Adrenal gland (tissue), 9 donors: ENCODE measurements at regions not wholly inside any gene's neighbourhood (a gene's known extent, or its start where the extent isn't known, plus 50 kb on each side); places are given as distances from the start of the nearest gene placed in this dataset.

ENCODE experiments used
- DNase-seq, 7 donors: peaks; one replicate each; pipeline ENCODE4 v3.0.0-alpha.2; 2019 to 2020
- H3K27ac ChIP-seq, 5 donors: fragments of 200-600 bp; sonication (generic) in 4 of 5; 1 replicate in 3 of 5; 2 replicates in 2 of 5; pipeline versions ENCODE4 v1.5.1 to v1.8.0; 2016 to 2020; ENCODE audit warnings: mild to moderate bottlenecking in 1 of 5
- H3K27me3 ChIP-seq: fragments of 200-600 bp; 2 replicates; pipeline ENCODE4 v1.8.0; 2021
- H3K36me3 ChIP-seq, 2 donors: fragments of 200-600 bp; replicated peaks in 1 of 2; 1 replicate in 1 of 2; 2 replicates in 1 of 2; pipeline versions ENCODE4 v1.5.1 to v1.8.0; 2018 to 2022
- H3K4me1 ChIP-seq, 2 donors: fragments of 200-600 bp; replicated peaks in 1 of 2; 1 replicate in 1 of 2; 2 replicates in 1 of 2; pipeline versions ENCODE4 v1.5.1 to v1.8.0; 2018 to 2021
- H3K4me3 ChIP-seq, 4 donors: fragments of 200-600 bp; sonication (generic) in 3 of 4; one replicate each; pipeline ENCODE4 v1.5.1; 2016 to 2018
- H3K9me3 ChIP-seq, 3 donors: fragments of 200-600 bp; sonication (generic) in 1 of 3; replicated peaks in 1 of 3; 1 replicate in 2 of 3; 2 replicates in 1 of 3; pipeline versions ENCODE4 v1.5.1 to v1.8.0; 2016 to 2021
- POLR2A ChIP-seq, 2 donors: fragments of 450-650 bp; IDR thresholded peaks; one replicate each; pipeline ENCODE4 v1.6.1; 2017; ENCODE audit warnings: antibody characterized with exemption in 2 of 2, mild to moderate bottlenecking in 2 of 2, moderate library complexity in 1 of 2
- WGBS, 4 donors: extraction: QIAGEN DNeasy Blood & Tissue Kit in 2 of 4; methylation state at CpG; one replicate each; pipeline versions ENCODE4 v1.1.5 to v1.1.7; 2013 to 2017; 5-methylcytosine and 5-hydroxymethylcytosine counted together
- intact Hi-C, 2 donors: fragments of 100-400 bp; cut with DNase I; formaldehyde crosslinking; loops; one replicate each; pipeline versions ENCODE4 v1.14.1 to v1.15.0; 2022 to 2023
- TF ChIP-seq, protein P1 (sequence below), 6 experiments: fragments of 450-650 bp in 4 of 6; fragments of 200-600 bp in 2 of 6; sonication (generic) in 1 of 6; IDR thresholded peaks; 1 replicate in 5 of 6; 2 replicates in 1 of 6; pipeline versions ENCODE4 v1.5.1 to v1.8.0; 2016 to 2021; ENCODE audit warnings: antibody characterized with exemption in 6 of 6, mild to moderate bottlenecking in 2 of 6, moderate library complexity in 1 of 6
- donor health status: healthy with polysubstance abuse.
- donor health status: Bipolar disorder and iron deficiency.
- donor health status: DM: yes; HTN: yes; CAD: no.
- donor health status: DM: no; HTN: no; CAD: no.
- donor health status: DM: no; HTN: no; CAD: no.

DNA sequence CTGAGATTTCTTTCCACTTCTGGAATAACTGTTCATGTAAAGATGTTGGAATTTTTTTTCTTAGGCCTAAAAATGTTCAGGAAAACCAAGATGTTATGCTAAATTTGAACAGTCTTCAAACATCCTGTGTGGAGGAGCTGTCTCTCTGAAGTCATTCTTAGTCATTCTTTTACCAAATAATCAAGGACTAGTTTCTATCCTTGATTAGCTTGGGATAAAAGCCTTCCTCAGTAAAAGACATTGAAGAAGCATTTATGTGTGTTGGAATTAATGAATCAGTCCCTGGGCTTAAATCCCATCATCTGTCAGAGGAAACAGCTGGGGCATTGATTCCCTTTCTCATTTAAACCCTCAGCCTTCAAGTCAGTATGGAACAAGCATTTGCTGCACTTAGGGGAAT, 300.1 kb upstream of the NXPH2 start:
- Histone ChIP-seq H3K36me3 (no peaks in the 10 kb centered on the region), H3K4me3 (no peak overlapping the region), H3K9me3 (no peaks in the 10 kb centered on the region), H3K27me3 (no peaks in the 10 kb centered on the region), H3K27ac (no peak overlapping the region), H3K4me1 (no peaks in the 10 kb centered on the region)
- TF ChIP-seq, protein P1, sequence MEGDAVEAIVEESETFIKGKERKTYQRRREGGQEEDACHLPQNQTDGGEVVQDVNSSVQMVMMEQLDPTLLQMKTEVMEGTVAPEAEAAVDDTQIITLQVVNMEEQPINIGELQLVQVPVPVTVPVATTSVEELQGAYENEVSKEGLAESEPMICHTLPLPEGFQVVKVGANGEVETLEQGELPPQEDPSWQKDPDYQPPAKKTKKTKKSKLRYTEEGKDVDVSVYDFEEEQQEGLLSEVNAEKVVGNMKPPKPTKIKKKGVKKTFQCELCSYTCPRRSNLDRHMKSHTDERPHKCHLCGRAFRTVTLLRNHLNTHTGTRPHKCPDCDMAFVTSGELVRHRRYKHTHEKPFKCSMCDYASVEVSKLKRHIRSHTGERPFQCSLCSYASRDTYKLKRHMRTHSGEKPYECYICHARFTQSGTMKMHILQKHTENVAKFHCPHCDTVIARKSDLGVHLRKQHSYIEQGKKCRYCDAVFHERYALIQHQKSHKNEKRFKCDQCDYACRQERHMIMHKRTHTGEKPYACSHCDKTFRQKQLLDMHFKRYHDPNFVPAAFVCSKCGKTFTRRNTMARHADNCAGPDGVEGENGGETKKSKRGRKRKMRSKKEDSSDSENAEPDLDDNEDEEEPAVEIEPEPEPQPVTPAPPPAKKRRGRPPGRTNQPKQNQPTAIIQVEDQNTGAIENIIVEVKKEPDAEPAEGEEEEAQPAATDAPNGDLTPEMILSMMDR (IDR thresholded peaks at IDR 0.05), result no peak
- TF ChIP-seq POLR2A (IDR thresholded peaks at IDR 0.05), result no peak
- intact Hi-C loops, result no loop called here
- DNase-seq, result no peak

DNA sequence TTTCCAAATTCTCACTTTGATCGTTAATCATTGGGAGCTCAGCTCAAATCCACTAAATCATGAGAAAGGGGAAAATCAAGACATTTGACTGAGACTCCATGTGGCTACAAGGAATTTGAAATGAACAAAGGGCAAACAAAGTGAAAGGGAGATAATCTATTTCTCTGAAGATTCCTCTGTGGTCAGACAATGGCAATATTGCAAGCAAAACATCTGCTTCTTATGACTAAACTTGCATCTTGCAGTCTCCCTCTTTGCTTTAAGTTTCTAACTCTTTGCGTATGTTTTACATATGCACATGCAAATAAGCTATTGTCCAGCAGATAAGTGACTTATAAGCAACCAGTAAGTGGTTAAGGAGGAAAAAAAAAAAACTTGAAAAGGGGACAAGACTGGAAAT, 299.1 kb upstream of the NXPH2 start:
- H3K27ac ChIP-seq, result no peak overlapping the region
- H3K4me1 ChIP-seq, result no peaks in the 10 kb centered on the region
- no peak overlapping the region for H3K4me3 ChIP-seq
- TF ChIP-seq POLR2A (IDR thresholded peaks at IDR 0.05), result no peak
- TF ChIP-seq, protein P1 (IDR thresholded peaks at IDR 0.05), result no peak
- DNase-seq, result no peak
- no peaks in the 10 kb centered on the region for H3K36me3 ChIP-seq
- 77 to 85% (median 83%) methylated on average over 2 of the region's 2 CpGs for WGBS, 4 donors
- H3K27me3 ChIP-seq, result no peaks in the 10 kb centered on the region
- H3K9me3 ChIP-seq, result no peaks in the 10 kb centered on the region
- intact Hi-C loops, result no loop called here

DNA sequence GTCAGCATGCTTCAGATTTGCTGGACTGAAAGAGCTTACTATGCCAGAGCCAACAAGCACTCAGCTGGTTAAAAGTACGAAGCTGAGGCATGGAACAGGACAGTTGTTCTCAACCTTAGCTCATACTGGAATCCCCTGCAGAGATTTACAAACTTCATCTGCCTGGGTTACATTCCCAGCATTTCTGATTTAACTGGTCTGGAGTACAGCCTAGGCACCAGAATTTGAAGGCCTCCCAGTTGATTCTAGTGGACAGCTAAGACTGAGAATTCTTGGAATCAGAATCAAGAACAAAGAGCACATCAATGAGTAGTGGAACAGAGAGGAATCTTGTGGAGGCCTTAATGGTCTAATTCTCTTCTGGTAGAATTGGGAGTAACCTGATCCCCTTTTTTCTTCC, 298.2 kb upstream of the NXPH2 start:
- Histone ChIP-seq H3K9me3 (no peaks in the 10 kb centered on the region), H3K4me1 (no peaks in the 10 kb centered on the region), H3K27ac (no peak overlapping the region), H3K4me3 (no peak overlapping the region), H3K36me3 (no peaks in the 10 kb centered on the region), H3K27me3 (no peaks in the 10 kb centered on the region)
- TF ChIP-seq, protein P1 (IDR thresholded peaks at IDR 0.05), result no peak
- no peak for TF ChIP-seq POLR2A (IDR thresholded peaks at IDR 0.05)
- intact Hi-C loops, result no loop called here
- DNase-seq, result no peak
- 0 to 66% (median 32%) methylated on average over 1 of the region's 1 CpG for WGBS, 4 donors

DNA sequence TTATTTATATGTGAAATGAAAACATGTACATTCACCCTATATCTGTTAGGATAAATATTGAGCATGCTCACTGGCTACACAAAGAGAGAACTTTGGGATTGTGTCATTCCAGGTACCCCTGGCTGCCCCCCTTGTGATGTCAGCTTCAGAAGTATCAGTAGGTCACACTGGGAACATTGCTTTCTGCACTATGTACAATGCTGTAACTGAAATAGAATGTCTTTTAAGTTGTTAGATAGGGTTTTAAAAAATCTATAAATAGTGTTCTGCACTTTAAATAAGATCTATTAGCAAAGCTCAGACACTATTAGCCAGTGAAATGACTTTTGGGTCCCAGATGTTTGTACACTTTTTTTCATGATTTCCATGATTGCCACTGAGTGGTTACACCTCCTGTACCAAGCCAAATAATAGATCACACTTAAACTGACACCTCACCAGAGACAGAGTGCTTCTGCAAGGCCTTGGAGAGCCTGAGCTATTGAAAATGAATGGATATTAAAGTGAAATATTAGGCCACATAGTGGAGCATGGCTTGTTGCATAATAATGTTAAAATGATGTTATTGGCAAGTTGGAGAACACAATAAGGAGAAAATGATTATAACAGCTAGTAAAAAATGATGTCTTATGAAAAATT, 297.0 kb upstream of the NXPH2 start:
- Histone ChIP-seq H3K27me3 (no peaks in the 10 kb centered on the region), H3K36me3 (no peaks in the 10 kb centered on the region), H3K9me3 (no peaks in the 10 kb centered on the region), H3K27ac (no peak overlapping the region), H3K4me3 (no peak overlapping the region), H3K4me1 (no peaks in the 10 kb centered on the region)
- no peak for DNase-seq
- intact Hi-C loops, result no loop called here
- TF ChIP-seq POLR2A (IDR thresholded peaks at IDR 0.05), result no peak
- TF ChIP-seq, protein P1 (IDR thresholded peaks at IDR 0.05), result no peak
